Testis (tissue), 2 donors: ENCODE measurements at regions not wholly inside any gene's neighbourhood (a gene's known extent, or its start where the extent isn't known, plus 50 kb on each side); places are given as distances from the start of the nearest gene placed in this dataset.

Source experiments
- CTCF ChIP-seq, 3 experiments: fragments of 450-650 bp in 2 of 3; fragments of 200-600 bp in 1 of 3; sonication (generic) in 1 of 3; IDR thresholded peaks; one replicate each; pipeline ENCODE4 v1.5.1; 2016 to 2019; ENCODE audit warnings: antibody characterized with exemption in 3 of 3, mild to moderate bottlenecking in 2 of 3, moderate library complexity in 1 of 3
- POLR2A ChIP-seq: fragments of 450-650 bp; IDR thresholded peaks from one replicate; pipeline ENCODE4 v1.6.1; 2017; ENCODE audit warnings: antibody characterized with exemption, mild to moderate bottlenecking, moderate library complexity

GRCh38 chr11:71194710-71195109 lies 57.7 kb downstream of the SHANK2 start:
- TF ChIP-seq CTCF (IDR thresholded peaks at IDR 0.05) (no peak), POLR2A (no peak)
